Esophagus muscularis mucosa (tissue), 4 donors: ENCODE measurements at regions not wholly inside any gene's neighbourhood (a gene's known extent, or its start where the extent isn't known, plus 50 kb on each side); places are given as distances from the start of the nearest gene placed in this dataset.
A peak's percentile ranks its signal among the peaks of the same experiment; 100 is the strongest.

Experiments
- DNase-seq: peaks from one replicate; pipeline ENCODE4 v3.0.0-alpha.2; 2017; ENCODE audit errors: extremely low spot score
- H3K27ac ChIP-seq, 4 donors: fragments of 200-600 bp; sonication (generic); replicated peaks in 1 of 4; 1 replicate in 3 of 4; 2 replicates in 1 of 4; pipeline ENCODE4 v1.5.1; 2016 to 2019; ENCODE audit warnings: mild to moderate bottlenecking in 1 of 4
- H3K27me3 ChIP-seq, 4 donors: fragments of 200-600 bp; sonication (generic); one replicate each; pipeline versions ENCODE4 v1.5.1 to v1.6.0; 2016 to 2019
- H3K36me3 ChIP-seq, 4 donors: fragments of 200-600 bp; sonication (generic); one replicate each; pipeline ENCODE4 v1.5.1; 2016 to 2019
- H3K4me1 ChIP-seq, 4 donors: fragments of 200-600 bp; sonication (generic); one replicate each; pipeline ENCODE4 v1.5.1; 2016 to 2019
- H3K4me3 ChIP-seq, 4 donors: fragments of 200-600 bp; sonication (generic); 1 replicate in 2 of 4; 2 replicates in 2 of 4; pipeline ENCODE4 v1.5.1; 2016 to 2019; ENCODE audit warnings: mild to moderate bottlenecking in 4 of 4, moderate library complexity in 1 of 4
- H3K9me3 ChIP-seq, 4 donors: fragments of 200-600 bp; sonication (generic); 1 replicate in 3 of 4; 2 replicates in 1 of 4; pipeline ENCODE4 v1.5.1; 2016 to 2019
- EP300 ChIP-seq: sonication (generic); formaldehyde crosslinking; IDR thresholded peaks from one replicate; pipeline ENCODE4 v1.6.1; 2017; ENCODE audit warnings: antibody characterized with exemption
- POLR2A ChIP-seq: fragments of 450-650 bp; IDR thresholded peaks from one replicate; pipeline ENCODE4 v1.6.1; 2017; ENCODE audit warnings: antibody characterized with exemption, moderate library complexity, mild to moderate bottlenecking, low read depth
- POLR2AphosphoS5 ChIP-seq, 2 donors: sonication (generic); formaldehyde crosslinking; IDR thresholded peaks; one replicate each; pipeline ENCODE4 v1.6.1; 2017; ENCODE audit warnings: antibody characterized with exemption in 2 of 2
- WGBS: methylation state at CpG from one replicate; pipeline ENCODE4 v1.1.5; 2018; 5-methylcytosine and 5-hydroxymethylcytosine counted together
- intact Hi-C: fragments of 100-400 bp; cut with DNase I; formaldehyde crosslinking; loops from one replicate; pipeline ENCODE4 v1.15.1; 2023
- TF ChIP-seq, protein P1 (sequence below), 3 experiments: fragments of 200-600 bp in 2 of 3; fragments of 450-650 bp in 1 of 3; sonication (generic) in 2 of 3; IDR thresholded peaks; one replicate each; pipeline ENCODE4 v1.5.1; 2017 to 2019; ENCODE audit warnings: antibody characterized with exemption in 3 of 3, mild to moderate bottlenecking in 2 of 3, moderate library complexity in 1 of 3

DNA sequence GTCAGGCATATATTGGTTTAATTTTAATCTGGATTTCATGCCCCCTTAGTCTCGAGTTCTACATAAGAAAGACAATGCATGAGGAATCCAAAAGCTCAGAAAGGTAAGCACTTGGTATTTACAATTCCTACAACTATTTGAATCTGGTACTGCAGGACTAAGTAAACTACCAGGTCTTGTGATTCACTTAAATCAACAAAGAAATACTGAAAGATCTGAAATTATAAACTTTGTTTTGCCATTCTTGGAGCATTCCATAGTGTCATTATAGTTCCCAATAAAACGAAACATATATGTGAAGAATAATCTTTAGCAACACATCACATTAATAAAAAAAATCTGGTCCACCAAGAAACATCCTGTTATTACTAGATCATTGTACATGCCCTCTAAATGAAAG, 482.3 kb downstream of the ANKRD50 start:
- DNase-seq = no peak
- H3K27me3 ChIP-seq = no peaks in the 10 kb centered on the region
- 78% methylated on average over 2 of the region's 2 CpGs for WGBS
- peaks cover 0 to 6% (median 3%) of the 10 kb centered on the region in 4 donors for H3K9me3 ChIP-seq
- intact Hi-C loops = no loop called here
- H3K36me3 ChIP-seq = no peaks in the 10 kb centered on the region
- TF ChIP-seq EP300 = no peak
- no peak for TF ChIP-seq POLR2A
- TF ChIP-seq, protein P1, sequence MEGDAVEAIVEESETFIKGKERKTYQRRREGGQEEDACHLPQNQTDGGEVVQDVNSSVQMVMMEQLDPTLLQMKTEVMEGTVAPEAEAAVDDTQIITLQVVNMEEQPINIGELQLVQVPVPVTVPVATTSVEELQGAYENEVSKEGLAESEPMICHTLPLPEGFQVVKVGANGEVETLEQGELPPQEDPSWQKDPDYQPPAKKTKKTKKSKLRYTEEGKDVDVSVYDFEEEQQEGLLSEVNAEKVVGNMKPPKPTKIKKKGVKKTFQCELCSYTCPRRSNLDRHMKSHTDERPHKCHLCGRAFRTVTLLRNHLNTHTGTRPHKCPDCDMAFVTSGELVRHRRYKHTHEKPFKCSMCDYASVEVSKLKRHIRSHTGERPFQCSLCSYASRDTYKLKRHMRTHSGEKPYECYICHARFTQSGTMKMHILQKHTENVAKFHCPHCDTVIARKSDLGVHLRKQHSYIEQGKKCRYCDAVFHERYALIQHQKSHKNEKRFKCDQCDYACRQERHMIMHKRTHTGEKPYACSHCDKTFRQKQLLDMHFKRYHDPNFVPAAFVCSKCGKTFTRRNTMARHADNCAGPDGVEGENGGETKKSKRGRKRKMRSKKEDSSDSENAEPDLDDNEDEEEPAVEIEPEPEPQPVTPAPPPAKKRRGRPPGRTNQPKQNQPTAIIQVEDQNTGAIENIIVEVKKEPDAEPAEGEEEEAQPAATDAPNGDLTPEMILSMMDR (IDR thresholded peaks at IDR 0.05) = no peak
- TF ChIP-seq POLR2AphosphoS5 (IDR thresholded peaks at IDR 0.05) = no peak
- no peak overlapping the region for H3K4me3 ChIP-seq
- no peaks in the 10 kb centered on the region for H3K4me1 ChIP-seq
- no peak overlapping the region for H3K27ac ChIP-seq

DNA sequence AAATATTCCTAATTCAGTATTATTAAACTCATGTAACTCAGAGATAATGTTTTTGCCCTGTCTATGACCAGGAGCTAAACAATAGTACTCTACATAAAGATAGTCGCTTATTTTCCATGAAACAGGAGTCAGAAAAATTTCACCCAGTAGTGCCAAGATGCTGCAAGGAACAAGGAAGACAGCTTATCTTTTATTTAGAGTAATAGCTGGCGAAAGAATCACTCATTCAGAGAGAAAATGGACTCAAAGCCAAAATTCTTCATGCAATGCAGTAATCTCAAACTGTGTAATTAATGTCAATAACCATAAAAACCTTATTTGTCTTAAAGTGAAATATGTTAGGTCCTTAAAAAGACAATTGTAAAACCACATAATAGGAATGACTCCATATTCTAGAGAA, 477.8 kb downstream of the ANKRD50 start:
- TF ChIP-seq, protein P1 (IDR thresholded peaks at IDR 0.05) = no peak
- no peak for TF ChIP-seq POLR2A
- no peak for TF ChIP-seq EP300
- TF ChIP-seq POLR2AphosphoS5 (IDR thresholded peaks at IDR 0.05) = no peak
- H3K4me3 ChIP-seq = no peak overlapping the region
- H3K4me1 ChIP-seq = no peaks in the 10 kb centered on the region
- H3K9me3 ChIP-seq = no peaks in the 10 kb centered on the region
- no peaks in the 10 kb centered on the region for H3K36me3 ChIP-seq
- WGBS = 62% methylated on average over 2 of the region's 2 CpGs
- intact Hi-C loops = no loop called here
- H3K27ac ChIP-seq = no peak overlapping the region
- DNase-seq = no peak
- no peaks in the 10 kb centered on the region for H3K27me3 ChIP-seq

DNA sequence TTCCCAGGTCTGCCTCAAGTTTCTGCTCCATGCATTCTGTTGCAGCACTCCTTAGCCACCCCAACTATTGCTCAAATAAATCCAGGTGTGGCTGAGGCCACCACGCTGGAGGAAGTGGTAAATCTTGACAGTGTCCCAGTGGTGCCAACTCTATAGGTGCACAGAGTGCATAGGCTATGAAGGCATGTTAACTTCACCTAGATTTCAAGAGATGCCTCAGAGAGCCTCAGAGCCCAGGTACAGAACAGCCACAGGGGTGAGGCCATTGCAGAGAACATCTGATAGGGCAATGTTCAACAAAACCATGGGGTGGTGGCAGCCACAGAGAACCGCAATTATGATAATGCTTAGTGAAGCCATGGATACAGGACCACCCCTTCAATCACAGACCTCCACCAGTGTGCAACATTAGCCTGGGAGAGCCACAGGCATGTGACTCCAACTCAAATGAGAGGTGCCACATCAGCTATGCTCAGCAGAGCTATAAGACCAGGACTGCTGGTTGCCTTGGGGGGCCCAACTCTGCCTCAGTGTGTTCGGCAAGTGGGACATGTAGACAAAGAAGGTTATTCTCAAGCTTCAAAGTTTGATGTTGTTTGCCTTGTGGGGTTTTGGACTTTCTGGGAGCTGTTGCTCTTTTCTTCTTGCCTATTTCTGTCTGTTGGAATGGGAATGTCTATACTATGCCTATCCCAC, 468.7 kb downstream of the ANKRD50 start:
- 80% methylated on average over 3 of the region's 3 CpGs for WGBS
- intact Hi-C loops = no loop called here
- no peaks in the 10 kb centered on the region for H3K27me3 ChIP-seq

DNA sequence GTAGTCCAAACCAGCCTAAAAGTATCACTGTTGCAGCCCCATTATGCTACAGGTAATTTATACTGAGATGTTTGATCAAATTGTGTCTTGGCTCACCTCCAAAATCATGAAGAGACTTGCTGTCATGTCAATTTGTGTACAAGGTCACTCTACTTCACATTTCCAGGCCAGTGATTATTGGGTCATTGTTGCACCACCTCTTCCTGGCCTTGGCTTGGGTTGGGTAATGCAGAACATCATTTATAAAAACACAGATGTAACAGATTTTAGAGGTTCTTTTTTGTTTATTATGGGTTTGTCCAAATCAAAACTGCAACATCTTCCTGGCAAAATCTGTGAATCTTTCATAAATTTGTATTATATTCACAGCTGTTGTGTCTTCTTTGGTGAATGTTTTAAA, 459.5 kb downstream of the ANKRD50 start:
- H3K9me3 ChIP-seq = no peaks in the 10 kb centered on the region
- intact Hi-C loops = no loop called here
- no peaks in the 10 kb centered on the region for H3K36me3 ChIP-seq
- H3K4me3 ChIP-seq = no peak overlapping the region
- no peak for DNase-seq
- H3K27me3 ChIP-seq = no peaks in the 10 kb centered on the region
- H3K27ac ChIP-seq = no peak overlapping the region
- TF ChIP-seq POLR2AphosphoS5 (IDR thresholded peaks at IDR 0.05) (no peak), EP300 (no peak), POLR2A (no peak)
- TF ChIP-seq, protein P1 (IDR thresholded peaks at IDR 0.05) = no peak
- H3K4me1 ChIP-seq = no peaks in the 10 kb centered on the region

More for the DNA sequence above, 468.7 kb downstream of the ANKRD50 start:
- Histone ChIP-seq H3K36me3 (no peaks in the 10 kb centered on the region), H3K4me3 (no peak overlapping the region), H3K27ac (no peak overlapping the region), H3K9me3 (no peaks in the 10 kb centered on the region), H3K4me1 (no peaks in the 10 kb centered on the region)
- no peak for DNase-seq
- no peak for TF ChIP-seq POLR2A

DNA sequence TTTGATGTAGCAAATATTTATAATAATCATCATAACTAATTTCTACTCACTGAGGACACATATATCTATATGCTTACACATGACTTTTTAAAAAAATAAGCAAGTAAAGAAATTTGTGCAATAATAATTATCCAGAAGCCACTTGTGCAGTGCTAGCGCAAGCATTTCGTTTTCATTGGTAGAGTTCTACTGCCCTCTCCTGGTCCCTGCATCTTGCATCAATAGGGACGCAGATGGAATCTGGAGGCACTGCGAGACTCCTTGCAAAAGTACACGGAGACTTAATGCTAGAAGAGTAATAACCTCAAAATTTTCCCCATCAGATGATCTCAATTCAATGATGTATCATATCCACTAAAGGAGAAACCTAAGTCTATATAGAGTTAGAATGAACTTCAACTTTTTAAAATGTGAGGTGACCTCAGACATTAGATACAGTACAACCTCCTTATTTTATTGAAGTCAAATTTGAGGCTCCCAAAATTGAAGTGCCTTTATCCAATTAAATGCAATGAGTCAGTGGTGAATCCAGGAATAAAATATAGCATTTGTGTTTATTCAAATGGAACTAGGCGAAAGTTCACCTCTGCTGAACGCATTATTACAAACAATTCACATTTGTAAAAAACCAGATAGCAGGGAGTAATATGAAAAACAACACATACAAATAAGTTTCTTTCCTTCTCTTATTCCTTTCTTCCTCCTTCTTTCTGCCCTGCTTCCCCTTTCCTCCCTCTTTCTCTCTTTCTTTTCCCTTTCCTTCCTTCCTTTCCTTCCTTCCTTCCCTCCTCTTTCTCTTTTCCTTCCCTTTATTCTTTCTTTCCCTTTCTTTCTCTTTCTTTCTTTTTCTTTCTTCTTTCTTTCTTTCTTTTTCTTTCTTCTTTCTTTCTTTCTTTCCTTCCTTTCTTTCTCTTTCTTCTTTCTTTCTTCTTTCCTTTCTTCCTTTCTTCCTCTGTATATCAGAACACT, 450.0 kb downstream of the ANKRD50 start:
- Histone ChIP-seq H3K4me3 (no peak overlapping the region), H3K4me1 (peaks cover 0 to 7% (median 0%) of the 10 kb centered on the region in 4 donors), H3K36me3 (no peaks in the 10 kb centered on the region), H3K9me3 (no peaks in the 10 kb centered on the region), H3K27me3 (no peaks in the 10 kb centered on the region), H3K27ac (no peak overlapping the region)
- intact Hi-C loops = loop anchor here (5.0 to 10.0 kb wide), 3 partner anchors 148 to 1160 kb away; no protein-coding TSS in a partner anchor
- 20% methylated on average over 7 of the region's 7 CpGs for WGBS
- DNase-seq = no peak
- no peak for TF ChIP-seq POLR2A
- TF ChIP-seq, protein P1 (IDR thresholded peaks at IDR 0.05) = peak; percentile 76 to 87 (median 78)
